ENCODE measurements at regions not wholly inside any gene's neighbourhood (a gene's known extent, or its start where the extent isn't known, plus 50 kb on each side); places are given as distances from the start of the nearest gene placed in this dataset.

- Histone ChIP-seq H3K27me3 (no peaks in the 10 kb centered on the region), H3K4me3 (no peak overlapping the region), H3K4me1 (replicated peaks in 1 of 2) (no peaks in the 10 kb centered on the region), H3K36me3 (replicated peaks in 1 of 2) (no peaks in the 10 kb centered on the region), H3K27ac (no peak overlapping the region), H3K9me3 (replicated peaks in 1 of 3) (no peaks in the 10 kb centered on the region)
- no peak for DNase-seq
- intact Hi-C loops (cut with DNase I) = no loop called here
- WGBS, 4 donors = 59 to 76% (median 60%) methylated on average over 1 of the region's 1 CpG
- TF ChIP-seq CTCF (IDR thresholded peaks at IDR 0.05) (no peak), POLR2A (IDR thresholded peaks at IDR 0.05) (no peak)
These were observed 152.0 kb downstream of the RAP2B start for GRCh38 chr3:153314038-153314437.

- no peak for DNase-seq
- no peaks in the 10 kb centered on the region for H3K4me1 ChIP-seq (replicated peaks in 1 of 2)
- no peaks in the 10 kb centered on the region for H3K36me3 ChIP-seq (replicated peaks in 1 of 2)
- no peaks in the 10 kb centered on the region for H3K27me3 ChIP-seq
- no peak overlapping the region for H3K27ac ChIP-seq
- H3K9me3 ChIP-seq (replicated peaks in 1 of 3) = no peaks in the 10 kb centered on the region
- TF ChIP-seq CTCF (IDR thresholded peaks at IDR 0.05) = no peak
- TF ChIP-seq POLR2A (IDR thresholded peaks at IDR 0.05) = no peak
- intact Hi-C loops (cut with DNase I) = no loop called here
- H3K4me3 ChIP-seq = no peak overlapping the region
These were observed 153.8 kb downstream of the RAP2B start for GRCh38 chr3:153315781-153316180.

GRCh38 chr3:153319705-153320554 is 157.9 kb downstream of the RAP2B start:
- peak overlapping the region in 2 of 5 donors; percentile 7 to 29 for H3K27ac ChIP-seq
- no peaks in the 10 kb centered on the region for H3K4me1 ChIP-seq (replicated peaks in 1 of 2)
- H3K36me3 ChIP-seq (replicated peaks in 1 of 2) = no peaks in the 10 kb centered on the region
- intact Hi-C loops (cut with DNase I) = no loop called here
- no peaks in the 10 kb centered on the region for H3K27me3 ChIP-seq
- TF ChIP-seq POLR2A (IDR thresholded peaks at IDR 0.05) = no peak
- no peak for TF ChIP-seq CTCF (IDR thresholded peaks at IDR 0.05)
- no peak overlapping the region for H3K4me3 ChIP-seq
- 8 to 21% (median 16%) methylated on average over 2 of the region's 2 CpGs for WGBS, 4 donors
- no peak for DNase-seq
- no peaks in the 10 kb centered on the region for H3K9me3 ChIP-seq (replicated peaks in 1 of 3)

- WGBS, 4 donors = 55 to 62% (median 59%) methylated on average over 6 of the region's 6 CpGs
- intact Hi-C loops (cut with DNase I) = no loop called here
- Histone ChIP-seq H3K4me1 (replicated peaks in 1 of 2) (no peaks in the 10 kb centered on the region), H3K4me3 (no peak overlapping the region), H3K27me3 (no peaks in the 10 kb centered on the region), H3K36me3 (replicated peaks in 1 of 2) (no peaks in the 10 kb centered on the region), H3K27ac (no peak overlapping the region), H3K9me3 (replicated peaks in 1 of 3) (no peaks in the 10 kb centered on the region)
- no peak for TF ChIP-seq POLR2A (IDR thresholded peaks at IDR 0.05)
- no peak for TF ChIP-seq CTCF (IDR thresholded peaks at IDR 0.05)
- no peak for DNase-seq
These were observed 158.6 kb downstream of the RAP2B start for GRCh38 chr3:153320585-153321128.

Measured in adrenal gland (tissue), 9 donors.